ENCODE measurements at regions not wholly inside any gene's neighbourhood (a gene's known extent, or its start where the extent isn't known, plus 50 kb on each side); places are given as distances from the start of the nearest gene placed in this dataset.
A peak's percentile ranks its signal among the peaks of the same experiment; 100 is the strongest.

DNA sequence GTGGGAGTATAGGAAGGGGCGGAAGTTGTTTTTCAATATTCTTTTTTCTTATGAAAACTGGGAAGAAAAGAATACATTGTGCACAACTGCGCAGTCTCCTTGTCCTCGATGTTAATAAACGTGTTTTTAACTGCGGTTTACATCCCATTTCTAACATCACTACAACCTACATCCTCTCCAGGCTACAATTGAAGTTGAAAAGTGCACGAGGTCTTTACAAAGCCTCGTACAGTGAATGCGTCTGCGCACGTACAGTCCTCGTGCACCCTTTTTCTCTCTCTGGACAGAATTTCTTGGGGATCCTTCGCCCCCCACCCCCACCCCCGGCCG is 102.4 kb downstream of the WT1 start:
- Mint-ChIP-seq H3K9me3 (peaks cover 4% of the 10 kb centered on the region), H3K27ac (no peak overlapping the region), H3K36me3 (no peaks in the 10 kb centered on the region), H3K4me3 (peak overlapping the region; percentile 85), H3K27me3 (peaks cover 36% of the 10 kb centered on the region), H3K4me1 (ENCODE audit: unreplicated experiment) (peaks cover 25% of the 10 kb centered on the region)
- TF ChIP-seq, protein P1, sequence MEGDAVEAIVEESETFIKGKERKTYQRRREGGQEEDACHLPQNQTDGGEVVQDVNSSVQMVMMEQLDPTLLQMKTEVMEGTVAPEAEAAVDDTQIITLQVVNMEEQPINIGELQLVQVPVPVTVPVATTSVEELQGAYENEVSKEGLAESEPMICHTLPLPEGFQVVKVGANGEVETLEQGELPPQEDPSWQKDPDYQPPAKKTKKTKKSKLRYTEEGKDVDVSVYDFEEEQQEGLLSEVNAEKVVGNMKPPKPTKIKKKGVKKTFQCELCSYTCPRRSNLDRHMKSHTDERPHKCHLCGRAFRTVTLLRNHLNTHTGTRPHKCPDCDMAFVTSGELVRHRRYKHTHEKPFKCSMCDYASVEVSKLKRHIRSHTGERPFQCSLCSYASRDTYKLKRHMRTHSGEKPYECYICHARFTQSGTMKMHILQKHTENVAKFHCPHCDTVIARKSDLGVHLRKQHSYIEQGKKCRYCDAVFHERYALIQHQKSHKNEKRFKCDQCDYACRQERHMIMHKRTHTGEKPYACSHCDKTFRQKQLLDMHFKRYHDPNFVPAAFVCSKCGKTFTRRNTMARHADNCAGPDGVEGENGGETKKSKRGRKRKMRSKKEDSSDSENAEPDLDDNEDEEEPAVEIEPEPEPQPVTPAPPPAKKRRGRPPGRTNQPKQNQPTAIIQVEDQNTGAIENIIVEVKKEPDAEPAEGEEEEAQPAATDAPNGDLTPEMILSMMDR (conservative IDR thresholded peaks at IDR 0.05), result no peak
- DNase-seq (ENCODE audit: extremely low spot score, unreplicated experiment), result no peak

DNA sequence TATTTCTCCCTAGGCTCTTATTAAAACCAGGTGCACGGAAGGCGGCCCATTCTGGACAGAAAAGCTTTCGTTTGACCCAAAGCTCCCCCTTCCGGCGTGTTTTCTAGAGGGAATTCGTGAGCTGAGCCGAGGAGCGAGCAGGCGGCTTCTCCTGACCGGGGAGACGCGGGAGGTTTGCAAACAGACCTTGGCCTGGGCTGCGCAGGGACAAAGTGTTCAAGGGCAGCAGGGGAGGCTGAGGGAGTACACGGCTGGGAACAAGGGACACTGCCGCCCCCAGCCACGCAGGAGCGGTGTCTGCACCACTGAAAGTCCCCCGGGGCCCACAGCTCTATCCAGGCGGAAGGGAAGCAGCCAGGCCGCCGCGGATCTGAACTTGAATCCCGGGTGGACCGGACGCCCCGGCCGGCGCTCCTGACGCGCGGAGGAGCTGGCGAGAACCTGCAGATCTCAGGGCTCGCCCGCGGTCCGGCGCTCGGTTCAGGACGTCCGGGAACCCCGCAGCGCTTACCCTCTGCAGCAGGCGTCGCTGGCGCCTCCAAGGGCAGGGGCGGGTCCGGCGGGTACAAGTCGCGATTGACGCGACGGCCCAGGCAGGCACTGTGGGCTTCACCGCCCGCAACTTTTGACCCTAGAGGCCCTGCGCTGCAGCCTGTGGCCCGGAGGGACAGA is 101.9 kb downstream of the WT1 start:
- Mint-ChIP-seq H3K4me3 (peak overlapping the region; percentile 85), H3K36me3 (no peaks in the 10 kb centered on the region), H3K9me3 (peaks cover 4% of the 10 kb centered on the region), H3K27ac (peak overlapping the region; percentile 31), H3K4me1 (ENCODE audit: unreplicated experiment) (peaks cover 25% of the 10 kb centered on the region), H3K27me3 (peaks cover 36% of the 10 kb centered on the region)
- TF ChIP-seq, protein P1 (conservative IDR thresholded peaks at IDR 0.05), result peak; percentile 58
- no peak for DNase-seq (ENCODE audit: extremely low spot score, unreplicated experiment)

DNA sequence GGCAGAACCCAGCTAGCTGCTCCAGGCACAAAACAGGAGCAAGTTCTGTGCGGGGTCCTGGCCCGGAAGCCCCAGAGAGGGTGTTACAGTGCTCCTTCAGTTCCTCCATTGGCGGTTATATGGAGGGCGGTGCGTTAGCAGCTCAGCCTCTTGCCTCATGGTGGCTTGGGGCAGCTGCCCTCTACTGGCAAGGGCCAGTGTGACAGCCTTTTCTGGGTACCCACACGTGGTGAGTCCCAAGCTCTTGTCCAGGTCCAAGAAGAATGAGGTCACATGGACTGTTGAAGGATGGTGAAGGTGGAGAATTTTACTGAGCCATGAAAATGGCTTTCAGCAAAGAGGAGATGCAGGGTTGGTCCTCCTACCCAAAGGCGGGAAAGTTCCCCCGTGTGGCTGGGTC is 100.5 kb downstream of the WT1 start:
- Mint-ChIP-seq H3K9me3 (peaks cover 4% of the 10 kb centered on the region), H3K4me1 (ENCODE audit: unreplicated experiment) (peaks cover 25% of the 10 kb centered on the region), H3K36me3 (no peaks in the 10 kb centered on the region), H3K4me3 (no peak overlapping the region), H3K27ac (no peak overlapping the region), H3K27me3 (peaks cover 33% of the 10 kb centered on the region)
- DNase-seq (ENCODE audit: extremely low spot score, unreplicated experiment), result no peak
- TF ChIP-seq, protein P1 (conservative IDR thresholded peaks at IDR 0.05), result peak; percentile 58
